Right lobe of liver (tissue), 6 donors: ENCODE measurements at regions not wholly inside any gene's neighbourhood (a gene's known extent, or its start where the extent isn't known, plus 50 kb on each side); places are given as distances from the start of the nearest gene placed in this dataset.

Experiments used
- ATAC-seq, 4 donors: fragments of 200-7000 bp; cut with Tn5 transposase; one replicate each; pipeline ENCODE4 v1.9.1; 2020; ENCODE audit warnings: mild to moderate bottlenecking in 4 of 4, moderate library complexity in 4 of 4
- DNase-seq, 3 donors: peaks; one replicate each; pipeline ENCODE4 v3.0.0-alpha.2; 2020
- H3K27ac ChIP-seq, 3 donors: fragments of 200-600 bp; one replicate each; pipeline ENCODE4 v1.8.0; 2022
- H3K27me3 ChIP-seq, 2 donors: fragments of 200-600 bp; one replicate each; pipeline ENCODE4 v1.8.0; 2022
- H3K36me3 ChIP-seq, 4 donors: fragments of 200-600 bp; sonication (generic) in 1 of 4; one replicate each; pipeline versions ENCODE4 v1.5.1 to v1.8.0; 2017 to 2022; ENCODE audit warnings: control low read depth in 1 of 4
- H3K4me1 ChIP-seq, 4 donors: fragments of 200-600 bp; sonication (generic) in 1 of 4; one replicate each; pipeline versions ENCODE4 v1.5.1 to v1.8.0; 2017 to 2022; ENCODE audit warnings: control low read depth in 1 of 4
- H3K4me3 ChIP-seq, 3 donors: fragments of 200-600 bp; one replicate each; pipeline ENCODE4 v1.8.0; 2022
- H3K9me3 ChIP-seq, 4 donors: fragments of 200-600 bp; sonication (generic) in 1 of 4; one replicate each; pipeline versions ENCODE4 v1.5.1 to v1.8.0; 2017 to 2022; ENCODE audit warnings: control low read depth in 1 of 4
- POLR2A ChIP-seq: fragments of 450-650 bp; IDR thresholded peaks from one replicate; pipeline ENCODE4 v1.6.1; 2017; ENCODE audit warnings: antibody characterized with exemption, mild to moderate bottlenecking
- WGBS: methylation state at CpG from one replicate; pipeline ENCODE4 v1.1.6; 2018; ENCODE audit warnings: low coverage, low lambda C conversion rate; ENCODE audit not compliant: insufficient coverage; ENCODE audit errors: missing lambda C conversion rate; 5-methylcytosine and 5-hydroxymethylcytosine counted together
- intact Hi-C, 2 donors: fragments of 100-400 bp; cut with DNase I; formaldehyde crosslinking; loops; one replicate each; pipeline versions ENCODE4 v1.11.2 to v1.14.1; 2022
- TF ChIP-seq, protein P1 (sequence below), 4 donors: fragments of 200-600 bp in 3 of 4; fragments of 450-650 bp in 1 of 4; IDR thresholded peaks; one replicate each; pipeline versions ENCODE4 v1.5.1 to v1.8.0; 2016 to 2022; ENCODE audit warnings: antibody characterized with exemption in 4 of 4, mild to moderate bottlenecking in 2 of 4
- donor health status: DM: no; HTN: yes; CAD: no.
- donor health status: DM: no; HTN: no; CAD: no.
- donor health status: DM: no; HTN: no; CAD: no.
- donor health status: DM: no; HTN: yes; CAD: no.
- donor health status: DM: no; HTN: yes; CAD: no.

DNA sequence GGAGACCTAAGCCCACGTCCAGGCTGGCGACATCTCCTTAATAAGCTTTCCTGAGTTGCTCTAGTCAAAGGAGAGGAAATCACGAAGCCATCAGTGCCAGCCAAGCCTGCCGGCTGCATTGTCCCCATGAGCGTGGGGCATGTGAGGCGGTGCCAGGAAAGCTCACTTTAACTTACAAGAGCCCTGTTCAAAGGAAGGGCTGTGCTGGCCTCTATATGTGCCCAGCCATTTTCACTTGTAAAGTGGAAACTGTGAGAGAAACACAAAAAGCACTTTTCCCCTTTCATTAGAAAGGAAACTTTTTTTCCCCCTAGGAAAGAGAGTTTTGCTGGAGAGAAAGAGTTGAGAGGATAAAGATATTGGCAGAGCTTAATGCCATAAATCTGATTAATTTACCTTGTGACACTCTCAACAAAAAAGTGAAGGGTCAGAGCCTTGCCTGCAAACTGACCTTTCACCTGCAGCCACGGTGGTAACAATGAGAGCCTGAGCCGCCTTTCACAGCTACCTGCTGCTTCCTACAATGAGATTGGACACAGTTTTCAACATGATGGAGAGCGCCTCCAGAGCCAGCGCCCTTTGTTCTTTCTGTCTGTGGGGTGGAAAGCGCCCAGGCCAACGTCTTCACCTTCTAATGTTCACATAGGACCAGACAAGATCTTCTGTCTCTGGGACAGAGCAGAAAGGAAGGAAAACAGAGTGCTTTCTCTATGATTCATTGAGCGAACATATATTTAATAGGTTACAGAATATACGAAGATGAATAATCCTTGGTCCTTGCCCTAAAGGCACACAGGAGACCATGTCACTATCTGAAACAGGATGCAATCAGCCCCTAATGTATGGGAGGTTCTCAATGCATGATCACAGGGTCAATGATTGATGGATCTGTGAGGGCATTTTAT is 233.1 kb upstream of the HES1 start:
- intact Hi-C loops = no loop called here
- Histone ChIP-seq H3K36me3 (no peaks in the 10 kb centered on the region), H3K4me1 (no peaks in the 10 kb centered on the region), H3K27me3 (no peaks in the 10 kb centered on the region), H3K4me3 (no peak overlapping the region), H3K27ac (no peak overlapping the region), H3K9me3 (no peaks in the 10 kb centered on the region)
- no peak for TF ChIP-seq POLR2A
- DNase-seq (no peak), ATAC-seq (no peak)
- WGBS = 81% methylated on average over 11 of the region's 14 CpGs

DNA sequence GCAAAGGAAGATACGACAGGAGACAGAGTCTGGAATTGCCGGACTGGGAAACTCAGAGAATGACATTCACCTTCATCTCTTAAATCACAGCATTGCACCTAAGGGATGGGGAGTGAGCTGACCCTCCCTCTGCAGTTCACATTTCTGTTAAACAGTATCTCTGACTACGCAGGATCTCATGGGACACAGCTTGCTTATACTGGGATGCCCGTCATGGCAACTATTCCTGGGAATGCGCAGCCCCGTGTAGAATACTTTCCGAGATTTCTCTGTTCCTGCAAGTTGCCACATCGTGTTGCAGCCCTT is 232.5 kb upstream of the HES1 start:
- intact Hi-C loops = no loop called here
- Histone ChIP-seq H3K27ac (no peak overlapping the region), H3K9me3 (no peaks in the 10 kb centered on the region), H3K4me3 (no peak overlapping the region), H3K4me1 (no peaks in the 10 kb centered on the region), H3K36me3 (no peaks in the 10 kb centered on the region), H3K27me3 (no peaks in the 10 kb centered on the region)
- TF ChIP-seq, protein P1, sequence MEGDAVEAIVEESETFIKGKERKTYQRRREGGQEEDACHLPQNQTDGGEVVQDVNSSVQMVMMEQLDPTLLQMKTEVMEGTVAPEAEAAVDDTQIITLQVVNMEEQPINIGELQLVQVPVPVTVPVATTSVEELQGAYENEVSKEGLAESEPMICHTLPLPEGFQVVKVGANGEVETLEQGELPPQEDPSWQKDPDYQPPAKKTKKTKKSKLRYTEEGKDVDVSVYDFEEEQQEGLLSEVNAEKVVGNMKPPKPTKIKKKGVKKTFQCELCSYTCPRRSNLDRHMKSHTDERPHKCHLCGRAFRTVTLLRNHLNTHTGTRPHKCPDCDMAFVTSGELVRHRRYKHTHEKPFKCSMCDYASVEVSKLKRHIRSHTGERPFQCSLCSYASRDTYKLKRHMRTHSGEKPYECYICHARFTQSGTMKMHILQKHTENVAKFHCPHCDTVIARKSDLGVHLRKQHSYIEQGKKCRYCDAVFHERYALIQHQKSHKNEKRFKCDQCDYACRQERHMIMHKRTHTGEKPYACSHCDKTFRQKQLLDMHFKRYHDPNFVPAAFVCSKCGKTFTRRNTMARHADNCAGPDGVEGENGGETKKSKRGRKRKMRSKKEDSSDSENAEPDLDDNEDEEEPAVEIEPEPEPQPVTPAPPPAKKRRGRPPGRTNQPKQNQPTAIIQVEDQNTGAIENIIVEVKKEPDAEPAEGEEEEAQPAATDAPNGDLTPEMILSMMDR (IDR thresholded peaks at IDR 0.05) = no peak
- no peak for TF ChIP-seq POLR2A
- 76% methylated on average over 3 of the region's 8 CpGs for WGBS
- DNase-seq = no peak
- ATAC-seq = no peak

DNA sequence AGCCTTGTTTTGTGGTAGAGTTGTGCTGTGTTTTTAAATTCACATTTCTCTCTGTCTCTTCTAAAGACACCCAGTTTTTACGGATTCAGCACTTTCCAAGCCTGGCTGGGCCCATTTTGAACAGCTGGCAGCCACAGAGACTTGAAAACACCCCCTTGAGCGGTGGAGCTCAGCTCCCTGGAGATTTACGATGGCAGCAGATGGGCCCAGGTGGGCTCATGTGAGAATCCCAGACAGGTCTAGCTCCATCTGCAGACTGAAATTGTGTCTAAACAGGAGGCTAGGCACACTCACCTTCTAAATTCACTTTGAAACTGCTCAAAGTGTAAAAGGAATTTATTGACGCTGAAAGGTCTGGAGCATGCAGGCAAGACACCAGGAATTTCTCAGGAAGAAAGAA is 232.0 kb upstream of the HES1 start:
- H3K27ac ChIP-seq = no peak overlapping the region
- H3K4me3 ChIP-seq = no peak overlapping the region
- TF ChIP-seq POLR2A = no peak
- TF ChIP-seq, protein P1 (IDR thresholded peaks at IDR 0.05) = no peak
- ATAC-seq = no peak
- no peaks in the 10 kb centered on the region for H3K4me1 ChIP-seq
- H3K27me3 ChIP-seq = no peaks in the 10 kb centered on the region
- H3K9me3 ChIP-seq = no peaks in the 10 kb centered on the region
- no peaks in the 10 kb centered on the region for H3K36me3 ChIP-seq
- no peak for DNase-seq
- intact Hi-C loops = no loop called here
- WGBS = 91% methylated on average over 1 of the region's 4 CpGs

DNA sequence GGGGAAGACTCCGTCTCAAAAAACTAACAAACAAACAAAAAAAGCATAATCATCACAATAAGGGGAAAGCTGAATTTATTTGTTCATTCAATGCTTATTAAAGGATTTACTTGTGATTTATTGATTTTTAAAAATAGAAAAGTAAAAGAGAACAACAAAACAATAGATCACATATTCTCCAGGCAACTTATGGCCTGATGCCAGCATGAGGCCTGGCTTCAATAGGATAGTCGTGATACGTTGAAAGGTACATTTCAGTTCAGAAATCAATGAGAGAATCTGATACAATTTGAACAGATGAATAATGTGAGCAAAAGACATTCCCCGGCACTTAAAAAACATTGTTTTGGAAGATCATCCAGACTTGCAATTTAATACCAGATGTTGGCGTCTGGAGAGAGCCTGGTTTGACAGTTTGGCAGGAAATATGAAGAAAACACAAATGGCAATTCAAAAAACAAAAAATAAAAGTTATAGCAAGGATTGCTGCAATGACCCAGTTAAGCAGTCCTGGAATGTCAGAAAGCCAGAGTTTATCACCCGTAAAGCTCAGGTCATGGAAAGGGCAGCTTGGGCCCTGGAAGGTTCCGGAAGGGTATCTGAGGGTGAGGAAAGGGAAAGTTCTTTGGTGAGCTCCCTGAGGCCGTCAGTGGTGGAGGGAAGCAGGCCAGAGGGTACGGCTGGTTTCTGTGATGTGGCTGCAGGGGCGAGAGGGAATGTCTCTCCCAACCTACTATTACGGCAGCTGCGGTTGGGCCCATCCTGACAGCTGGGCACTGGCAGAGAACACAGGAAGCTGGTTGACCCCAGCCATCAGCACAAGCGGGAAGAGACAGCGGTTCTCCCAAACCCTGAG is 230.2 kb upstream of the HES1 start:
- H3K27me3 ChIP-seq = no peaks in the 10 kb centered on the region
- H3K4me1 ChIP-seq = peaks cover 0 to 3% (median under 1%) of the 10 kb centered on the region in 4 donors
- no peak for TF ChIP-seq POLR2A
- TF ChIP-seq, protein P1 (IDR thresholded peaks at IDR 0.05) = no peak
- no peak overlapping the region for H3K4me3 ChIP-seq
- 70% methylated on average over 8 of the region's 14 CpGs for WGBS
- DNase-seq = no peak
- no peak overlapping the region for H3K27ac ChIP-seq
- peak in 3 of 4 donors; percentile 23 to 41 (median 35) for ATAC-seq
- intact Hi-C loops = no loop called here
- H3K9me3 ChIP-seq = no peaks in the 10 kb centered on the region
- no peaks in the 10 kb centered on the region for H3K36me3 ChIP-seq
